Heart right ventricle (tissue), 16 donors: ENCODE measurements at regions not wholly inside any gene's neighbourhood (a gene's known extent, or its start where the extent isn't known, plus 50 kb on each side); places are given as distances from the start of the nearest gene placed in this dataset.

Experiments used
- ATAC-seq, 8 donors: fragments of 200-7000 bp; cut with Tn5 transposase; one replicate each; pipeline ENCODE4 v1.9.1; 2020; ENCODE audit warnings: mild to moderate bottlenecking in 8 of 8, moderate library complexity in 8 of 8, moderate number of reproducible peaks in 1 of 8
- DNase-seq, 2 donors: peaks; one replicate each; pipeline ENCODE4 v3.0.0-alpha.2; 2020
- H3K27ac ChIP-seq, 10 donors: fragments of 200-600 bp; sonication (generic) in 2 of 10; one replicate each; pipeline versions ENCODE4 v1.5.0 to v1.8.0; 2020 to 2022; ENCODE audit warnings: mild to moderate bottlenecking in 3 of 10
- H3K27me3 ChIP-seq, 7 donors: fragments of 200-600 bp; one replicate each; pipeline ENCODE4 v1.8.0; 2021 to 2022; ENCODE audit warnings: mild to moderate bottlenecking in 2 of 7
- H3K36me3 ChIP-seq, 9 donors: fragments of 200-600 bp; sonication (generic) in 1 of 9; one replicate each; pipeline versions ENCODE4 v1.5.0 to v1.8.0; 2020 to 2022; ENCODE audit warnings: mild to moderate bottlenecking in 2 of 9
- H3K4me1 ChIP-seq, 9 donors: fragments of 200-600 bp; sonication (generic) in 1 of 9; one replicate each; pipeline versions ENCODE4 v1.5.0 to v1.8.0; 2020 to 2022; ENCODE audit warnings: mild to moderate bottlenecking in 4 of 9
- H3K4me3 ChIP-seq, 10 donors: fragments of 200-600 bp; sonication (generic) in 2 of 10; one replicate each; pipeline versions ENCODE4 v1.5.0 to v1.8.0; 2020 to 2022; ENCODE audit warnings: mild to moderate bottlenecking in 7 of 10, moderate library complexity in 2 of 10
- H3K9me3 ChIP-seq, 11 donors: fragments of 200-600 bp in 10 of 11; sonication (generic) in 2 of 11; one replicate each; pipeline versions ENCODE4 v1.5.0 to v1.8.0; 2013 to 2022; ENCODE audit warnings: mild to moderate bottlenecking in 2 of 11, control low read depth in 1 of 11, moderate library complexity in 1 of 11
- WGBS, 2 donors: extraction: QIAGEN DNeasy Blood & Tissue Kit; methylation state at CpG; one replicate each; pipeline ENCODE4 v1.1.7; 2013; ENCODE audit warnings: inconsistent platforms in 1 of 2; 5-methylcytosine and 5-hydroxymethylcytosine counted together
- intact Hi-C, 10 donors: fragments of 100-400 bp; cut with DNase I; formaldehyde crosslinking; loops; one replicate each; pipeline versions ENCODE4 v1.11.1 to v1.14.2; 2022
- TF ChIP-seq, protein P1 (sequence below), 9 donors: fragments of 200-600 bp; sonication (generic) in 2 of 9; IDR thresholded peaks; one replicate each; pipeline versions ENCODE4 v1.5.0 to v1.8.0; 2021 to 2022; ENCODE audit warnings: antibody characterized with exemption in 9 of 9, mild to moderate bottlenecking in 5 of 9, moderate library complexity in 1 of 9
- donor health status: Arrhythmogenic right ventricular cardiomyopathy.
- donor health status: ischemic (EF 13 %, LVEDD 7.1; RV severe dilation, severe dysfunction).
- donor health status: healthy with polysubstance abuse.
- donor health status: DM: no; HTN: yes; CAD: no.
- donor health status: DM: no; HTN: no; CAD: no.
- donor health status: ischemic (EF 25% LVEDD 6.9; RV normal size, moderate dysfunction).
- donor health status: ischemic (EF 25% LVEDD 5.7; RV mildly dilated, moderate dysfunction).
- donor health status: healthy.
- donor health status: DM: yes; HTN: yes; CAD: no.
- donor health status: Ischemic cardiomyopathy.
- donor health status: ischemic (EF 35%, LVEDD 5.7; RV mildly dilated, moderate dysfunction).
- donor health status: nonischemic (EF 11% LVEDD 7.7; RV severe dilation, severe dysfunction).
- donor health status: DM: yes; HTN: yes; CAD: no.
- donor health status: PGD.
- donor health status: ischemic (EF 29% LVEDD 5.4; RV normal size, mild dysfunction).
- donor health status: nonischemic (EF 23%, LVEDD 6.1; RV moderate dilation, normal function).

DNA sequence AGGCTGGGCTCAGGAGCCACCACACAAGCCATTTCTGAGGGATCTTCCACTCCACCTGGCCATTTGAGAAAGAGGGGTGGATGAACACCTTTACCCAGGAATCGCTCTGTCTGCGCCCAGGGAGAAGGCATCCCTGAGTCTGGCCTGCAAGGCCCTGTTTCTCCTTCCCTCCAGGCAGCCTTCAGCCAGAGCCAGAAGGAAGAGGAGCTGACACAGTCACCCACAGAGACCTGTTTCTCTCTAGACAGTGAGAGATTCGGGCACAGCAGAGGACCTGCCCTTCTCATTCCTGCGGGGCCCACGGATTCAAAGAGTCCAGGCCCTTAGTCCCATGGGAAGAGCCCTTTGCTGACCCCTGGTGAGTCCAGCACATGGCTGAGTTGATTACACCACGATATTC, 127.5 kb upstream of the TNS3 start:
- intact Hi-C loops: no loop called here
- WGBS, 2 donors: 95% methylated on average over 6 of the region's 6 CpGs
- no peak for ATAC-seq

DNA sequence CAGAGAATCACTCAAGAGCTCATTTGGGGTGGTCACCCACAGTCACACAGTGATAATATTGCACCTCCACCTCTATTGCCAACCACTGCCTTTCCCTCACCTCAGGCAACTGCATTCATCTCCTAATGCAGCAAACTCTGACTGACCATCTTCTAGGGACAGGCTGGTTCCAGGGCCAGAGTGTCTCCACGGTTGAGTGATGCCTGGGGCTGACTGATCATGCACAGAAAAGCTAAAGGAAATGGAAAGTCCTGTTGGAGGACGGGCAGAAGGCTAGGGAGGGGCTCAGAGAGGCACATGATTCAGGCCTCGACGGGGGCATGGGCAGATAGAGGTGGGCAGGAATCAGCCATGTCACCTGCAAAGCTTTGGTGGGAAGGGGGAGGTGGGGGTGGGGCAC, 127.1 kb upstream of the TNS3 start:
- H3K4me1 ChIP-seq: peaks cover 0 to 5% (median 0%) of the 10 kb centered on the region in 9 donors
- no peak overlapping the region for H3K4me3 ChIP-seq
- H3K36me3 ChIP-seq: no peaks in the 10 kb centered on the region
- no peaks in the 10 kb centered on the region for H3K27me3 ChIP-seq
- TF ChIP-seq, protein P1, sequence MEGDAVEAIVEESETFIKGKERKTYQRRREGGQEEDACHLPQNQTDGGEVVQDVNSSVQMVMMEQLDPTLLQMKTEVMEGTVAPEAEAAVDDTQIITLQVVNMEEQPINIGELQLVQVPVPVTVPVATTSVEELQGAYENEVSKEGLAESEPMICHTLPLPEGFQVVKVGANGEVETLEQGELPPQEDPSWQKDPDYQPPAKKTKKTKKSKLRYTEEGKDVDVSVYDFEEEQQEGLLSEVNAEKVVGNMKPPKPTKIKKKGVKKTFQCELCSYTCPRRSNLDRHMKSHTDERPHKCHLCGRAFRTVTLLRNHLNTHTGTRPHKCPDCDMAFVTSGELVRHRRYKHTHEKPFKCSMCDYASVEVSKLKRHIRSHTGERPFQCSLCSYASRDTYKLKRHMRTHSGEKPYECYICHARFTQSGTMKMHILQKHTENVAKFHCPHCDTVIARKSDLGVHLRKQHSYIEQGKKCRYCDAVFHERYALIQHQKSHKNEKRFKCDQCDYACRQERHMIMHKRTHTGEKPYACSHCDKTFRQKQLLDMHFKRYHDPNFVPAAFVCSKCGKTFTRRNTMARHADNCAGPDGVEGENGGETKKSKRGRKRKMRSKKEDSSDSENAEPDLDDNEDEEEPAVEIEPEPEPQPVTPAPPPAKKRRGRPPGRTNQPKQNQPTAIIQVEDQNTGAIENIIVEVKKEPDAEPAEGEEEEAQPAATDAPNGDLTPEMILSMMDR (IDR thresholded peaks at IDR 0.05): no peak
- no peak for ATAC-seq
- no peak overlapping the region for H3K27ac ChIP-seq
- DNase-seq: no peak
- no peaks in the 10 kb centered on the region for H3K9me3 ChIP-seq
- intact Hi-C loops: no loop called here
- 89 to 93% methylated on average over 4 of the region's 4 CpGs for WGBS, 2 donors

More for the DNA sequence above, 127.5 kb upstream of the TNS3 start:
- TF ChIP-seq, protein P1 (IDR thresholded peaks at IDR 0.05): no peak
- H3K27me3 ChIP-seq: no peaks in the 10 kb centered on the region
- no peak overlapping the region for H3K27ac ChIP-seq
- peaks cover 0 to 5% (median 0%) of the 10 kb centered on the region in 9 donors for H3K4me1 ChIP-seq
- DNase-seq: no peak
- no peak overlapping the region for H3K4me3 ChIP-seq
- H3K36me3 ChIP-seq: no peaks in the 10 kb centered on the region
- no peaks in the 10 kb centered on the region for H3K9me3 ChIP-seq

DNA sequence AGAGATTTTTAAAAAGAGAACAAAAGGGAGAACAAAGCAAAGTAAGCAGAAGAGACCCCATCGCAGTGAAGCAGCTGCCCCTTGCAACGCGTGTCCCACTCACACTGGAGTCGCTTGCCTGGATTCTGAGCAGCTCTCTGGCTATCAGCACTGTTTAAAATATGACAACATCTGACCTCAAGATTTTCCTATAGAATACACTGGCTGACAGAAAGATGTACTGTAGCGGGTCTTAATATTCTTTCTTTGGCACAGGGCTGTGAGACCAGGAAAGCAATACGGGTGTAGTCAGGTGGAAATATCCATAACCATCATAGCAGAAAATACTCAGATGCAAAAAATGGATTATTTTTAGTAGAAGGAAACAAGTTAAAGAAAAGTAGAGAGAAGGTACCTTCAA, 125.7 kb upstream of the TNS3 start:
- no peak overlapping the region for H3K4me3 ChIP-seq
- TF ChIP-seq, protein P1 (IDR thresholded peaks at IDR 0.05): no peak
- 89 to 99% methylated on average over 6 of the region's 6 CpGs for WGBS, 2 donors
- no peak overlapping the region for H3K27ac ChIP-seq
- H3K27me3 ChIP-seq: no peaks in the 10 kb centered on the region
- peaks cover 0 to 5% (median 0%) of the 10 kb centered on the region in 9 donors for H3K4me1 ChIP-seq
- DNase-seq (no peak), ATAC-seq (no peak)
- no peaks in the 10 kb centered on the region for H3K9me3 ChIP-seq
- H3K36me3 ChIP-seq: no peaks in the 10 kb centered on the region
- intact Hi-C loops: no loop called here

DNA sequence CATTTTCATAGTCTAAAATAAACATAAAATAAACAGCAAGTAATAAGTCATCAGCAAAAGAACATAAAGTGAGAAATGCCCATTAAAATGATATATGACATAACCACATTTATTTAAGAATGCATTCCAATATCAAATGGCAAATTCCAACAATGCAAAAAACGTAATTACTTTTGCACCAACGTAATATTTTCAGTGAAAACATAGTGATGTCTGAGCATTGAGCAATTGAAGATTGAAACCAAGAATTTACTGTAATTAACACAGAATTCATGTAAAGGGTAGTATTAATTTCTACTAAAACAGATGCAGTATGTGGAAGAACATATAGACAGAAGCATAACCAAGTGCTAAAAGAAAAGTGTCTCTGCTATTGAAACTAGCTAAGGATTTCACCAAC, 123.0 kb upstream of the TNS3 start:
- no peak for ATAC-seq
- TF ChIP-seq, protein P1 (IDR thresholded peaks at IDR 0.05): no peak

More for the DNA sequence above, 123.0 kb upstream of the TNS3 start:
- 89 to 95% methylated on average over 2 of the region's 2 CpGs for WGBS, 2 donors
- no peaks in the 10 kb centered on the region for H3K27me3 ChIP-seq
- H3K9me3 ChIP-seq: no peaks in the 10 kb centered on the region
- H3K27ac ChIP-seq: no peak overlapping the region
- peaks cover 0 to 1% (median 0%) of the 10 kb centered on the region in 9 donors for H3K4me1 ChIP-seq
- H3K36me3 ChIP-seq: no peaks in the 10 kb centered on the region
- intact Hi-C loops: no loop called here
- no peak for DNase-seq
- no peak overlapping the region for H3K4me3 ChIP-seq
